Mesothelial cell of epicardium (in vitro differentiated cells): ENCODE measurements at regions not wholly inside any gene's neighbourhood (a gene's known extent, or its start where the extent isn't known, plus 50 kb on each side); places are given as distances from the start of the nearest gene placed in this dataset.

Source experiments
- DNase-seq, 2 experiments: peaks; one replicate each; pipeline ENCODE4 v3.0.0; 2021; ENCODE audit warnings: low spot score in 2 of 2; ENCODE audit not compliant: unreplicated experiment in 2 of 2
- H3K27ac Mint-ChIP-seq: 2 replicates; pipeline ENCODE4 v1.8.0; 2021; ENCODE audit warnings: mixed read lengths
- H3K27me3 Mint-ChIP-seq: 2 replicates; pipeline ENCODE4 v1.8.0; 2021; ENCODE audit warnings: low read depth, mixed read lengths
- H3K36me3 Mint-ChIP-seq: 2 replicates; pipeline ENCODE4 v1.8.0; 2021; ENCODE audit warnings: mixed read lengths
- H3K4me1 Mint-ChIP-seq: 2 replicates; pipeline ENCODE4 v1.8.0; 2021; ENCODE audit warnings: mixed read lengths
- H3K4me3 Mint-ChIP-seq: 2 replicates; pipeline ENCODE4 v1.8.0; 2021; ENCODE audit warnings: mild to moderate bottlenecking, moderate library complexity, mixed read lengths
- H3K9me3 Mint-ChIP-seq: 2 replicates; pipeline ENCODE4 v1.8.0; 2021; ENCODE audit warnings: mixed read lengths
- CTCF ChIP-seq: fragments of 200-600 bp; sonication (generic); IDR thresholded peaks from one replicate; pipeline ENCODE4 v1.5.0; 2021; ENCODE audit warnings: antibody characterized with exemption; ENCODE audit not compliant: unreplicated experiment

- no peak for DNase-seq
- Mint-ChIP-seq H3K27me3 (no peaks in the 10 kb centered on the region), H3K4me3 (no peak overlapping the region), H3K36me3 (no peaks in the 10 kb centered on the region), H3K9me3 (no peaks in the 10 kb centered on the region), H3K27ac (no peak overlapping the region), H3K4me1 (peaks cover 32% of the 10 kb centered on the region)
- TF ChIP-seq CTCF: no peak
Observed at GRCh38 chr12:24360461-24360860, 411.0 kb upstream of the SOX5 start.

GRCh38 chr12:24360057-24360456, 410.6 kb upstream of the SOX5 start:
- H3K4me3 Mint-ChIP-seq: no peak overlapping the region
- H3K27ac Mint-ChIP-seq: no peak overlapping the region
- no peak for TF ChIP-seq CTCF
- no peak for DNase-seq
- H3K36me3 Mint-ChIP-seq: no peaks in the 10 kb centered on the region
- H3K4me1 Mint-ChIP-seq: peaks cover 32% of the 10 kb centered on the region
- H3K27me3 Mint-ChIP-seq: no peaks in the 10 kb centered on the region
- H3K9me3 Mint-ChIP-seq: no peaks in the 10 kb centered on the region

GRCh38 chr12:24359418-24359817, 409.9 kb upstream of the SOX5 start:
- peaks cover 32% of the 10 kb centered on the region for H3K4me1 Mint-ChIP-seq
- no peak for DNase-seq
- H3K4me3 Mint-ChIP-seq: no peak overlapping the region
- H3K27me3 Mint-ChIP-seq: no peaks in the 10 kb centered on the region
- no peak overlapping the region for H3K27ac Mint-ChIP-seq
- H3K36me3 Mint-ChIP-seq: no peaks in the 10 kb centered on the region
- no peaks in the 10 kb centered on the region for H3K9me3 Mint-ChIP-seq
- TF ChIP-seq CTCF: no peak

GRCh38 chr12:24356240-24356804, 406.9 kb upstream of the SOX5 start:
- TF ChIP-seq CTCF: no peak
- Mint-ChIP-seq H3K27me3 (no peaks in the 10 kb centered on the region), H3K36me3 (no peaks in the 10 kb centered on the region), H3K4me3 (no peak overlapping the region), H3K27ac (no peak overlapping the region), H3K4me1 (peaks cover 20% of the 10 kb centered on the region), H3K9me3 (no peaks in the 10 kb centered on the region)
- no peak for DNase-seq

- no peaks in the 10 kb centered on the region for H3K27me3 Mint-ChIP-seq
- H3K4me3 Mint-ChIP-seq: no peak overlapping the region
- H3K9me3 Mint-ChIP-seq: peaks cover 15% of the 10 kb centered on the region
- H3K27ac Mint-ChIP-seq: no peak overlapping the region
- H3K36me3 Mint-ChIP-seq: peaks cover 7% of the 10 kb centered on the region
- peaks cover 12% of the 10 kb centered on the region for H3K4me1 Mint-ChIP-seq
- no peak for DNase-seq
- no peak for TF ChIP-seq CTCF
Observed at GRCh38 chr12:24352363-24352762, 402.9 kb upstream of the SOX5 start.
